KBM-7 (cell line): ENCODE measurements at regions not wholly inside any gene's neighbourhood (a gene's known extent, or its start where the extent isn't known, plus 50 kb on each side); places are given as distances from the start of the nearest gene placed in this dataset.

Source experiments
- DNase-seq: peaks from one replicate; pipeline ENCODE4 v3.0.0-alpha.2; 2015
- in situ Hi-C: fragments of 300-500 bp; cut with MboI; formaldehyde crosslinking; loops from 2 replicates; pipeline ENCODE4 v1.14.3; 2020; ENCODE audit warnings: low sequenced_read_pairs, low pct_unique_long_range_greater_than_20kb, mixed read lengths

DNA sequence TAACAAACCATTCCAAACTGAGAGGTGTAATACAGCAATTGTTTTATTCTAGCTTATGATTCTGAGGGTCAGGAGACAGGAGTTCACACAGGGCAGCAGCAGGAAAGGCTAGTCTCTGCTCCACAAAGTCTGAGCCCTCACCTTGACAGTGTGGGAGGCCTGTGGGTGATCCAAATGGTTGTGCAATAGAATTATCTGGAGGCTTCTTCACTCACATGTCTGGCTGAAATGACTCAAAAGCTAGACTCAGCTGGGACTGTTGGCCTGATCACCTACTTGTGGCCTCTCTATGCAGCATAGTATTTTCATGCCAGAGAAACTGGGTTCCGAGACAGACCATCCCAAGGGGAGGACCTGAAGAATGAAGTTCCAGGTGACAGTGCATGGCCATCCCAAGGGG, 233.9 kb upstream of the UBE2E2 start:
- in situ Hi-C loops, result no loop called here
- no peak for DNase-seq

GRCh38 chr3:22971497-22971896, 231.6 kb upstream of the UBE2E2 start:
- in situ Hi-C loops, result no loop called here
- DNase-seq, result no peak

- in situ Hi-C loops, result no loop called here
- DNase-seq, result no peak
These were observed 226.1 kb upstream of the UBE2E2 start for GRCh38 chr3:22977042-22977441.

- no peak for DNase-seq
- in situ Hi-C loops, result no loop called here
These were observed 225.4 kb upstream of the UBE2E2 start for GRCh38 chr3:22977650-22978289.

- DNase-seq, result no peak
- in situ Hi-C loops, result no loop called here
These were observed 223.5 kb upstream of the UBE2E2 start for GRCh38 chr3:22979581-22979980.

GRCh38 chr3:22980346-22980745, 222.8 kb upstream of the UBE2E2 start:
- in situ Hi-C loops, result no loop called here

DNA sequence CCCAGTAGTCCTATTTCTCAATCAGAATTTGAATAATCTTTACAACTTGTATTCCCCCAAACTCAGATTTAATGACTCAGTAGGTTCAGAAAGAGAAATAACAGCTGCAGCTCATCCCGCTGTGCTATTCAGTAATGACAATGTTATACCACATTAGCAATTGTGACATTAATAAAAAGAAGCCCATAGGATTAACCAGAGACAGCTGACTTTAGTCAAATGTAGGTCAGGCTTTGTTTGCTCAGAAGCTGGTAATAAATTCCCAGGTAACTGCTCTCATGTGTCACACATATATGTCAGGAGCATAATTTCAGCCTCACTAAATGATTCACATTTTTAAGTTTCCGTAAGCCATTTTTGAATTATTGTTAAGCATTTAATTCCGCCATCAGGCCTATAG, 222.0 kb upstream of the UBE2E2 start:
- no peak for DNase-seq
- in situ Hi-C loops, result no loop called here

More at GRCh38 chr3:22980346-22980745, 222.8 kb upstream of the UBE2E2 start:
- no peak for DNase-seq

- in situ Hi-C loops, result no loop called here
- no peak for DNase-seq
These were observed 221.3 kb upstream of the UBE2E2 start for GRCh38 chr3:22981861-22982260.

GRCh38 chr3:22982981-22983587, 220.0 kb upstream of the UBE2E2 start:
- no peak for DNase-seq
- in situ Hi-C loops, result no loop called here

- in situ Hi-C loops, result no loop called here
- DNase-seq, result no peak
These were observed 216.2 kb upstream of the UBE2E2 start for GRCh38 chr3:22986958-22987357.

DNA sequence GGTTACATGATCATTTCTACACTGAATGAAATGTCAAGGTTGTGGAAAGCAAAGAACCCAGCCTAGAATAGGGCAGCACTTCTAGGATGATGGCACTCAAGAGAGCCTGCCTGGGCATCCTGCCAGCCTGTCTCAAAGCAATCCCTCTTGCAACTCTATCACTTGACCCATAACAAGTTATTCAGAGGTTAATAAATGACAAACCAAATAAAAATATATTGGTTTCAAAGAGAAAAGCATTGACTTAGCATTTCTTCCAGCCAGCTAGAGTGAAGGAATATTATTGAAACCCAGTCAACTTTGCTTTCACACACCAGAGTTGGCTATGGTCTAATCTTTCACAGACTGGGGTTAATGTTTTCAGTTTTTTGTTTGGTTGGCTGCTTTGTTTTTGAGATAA, 214.6 kb upstream of the UBE2E2 start:
- in situ Hi-C loops, result no loop called here
- DNase-seq, result no peak

- no peak for DNase-seq
- in situ Hi-C loops, result no loop called here
These were observed 213.4 kb upstream of the UBE2E2 start for GRCh38 chr3:22989716-22990115.

- in situ Hi-C loops, result no loop called here
These were observed 212.6 kb upstream of the UBE2E2 start for GRCh38 chr3:22990291-22991200.

GRCh38 chr3:22994781-22995180, 208.3 kb upstream of the UBE2E2 start:
- in situ Hi-C loops, result no loop called here
- no peak for DNase-seq

More at GRCh38 chr3:22990291-22991200, 212.6 kb upstream of the UBE2E2 start:
- DNase-seq, result no peak

- in situ Hi-C loops, result no loop called here
- no peak for DNase-seq
These were observed 206.1 kb upstream of the UBE2E2 start for GRCh38 chr3:22996920-22997571.

DNA sequence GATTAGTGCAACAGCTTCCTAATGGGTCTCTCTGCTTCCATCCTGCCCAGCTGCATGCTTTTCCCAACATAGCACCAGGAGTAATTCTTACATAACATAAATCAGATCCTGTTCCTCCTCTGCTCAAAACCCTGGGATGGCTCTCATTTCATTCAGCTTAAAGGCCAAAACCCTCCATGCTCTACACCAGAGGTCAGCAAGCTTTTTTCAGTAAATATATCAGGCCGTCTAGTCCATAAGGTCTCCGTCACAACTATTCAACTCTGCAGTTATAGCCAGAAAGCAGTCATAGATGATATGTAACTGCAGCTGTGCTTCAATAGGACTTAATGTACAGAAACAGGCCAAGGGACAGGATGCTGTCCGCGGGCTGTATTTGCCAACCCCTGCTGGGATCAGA, 202.8 kb upstream of the UBE2E2 start:
- no peak for DNase-seq
- in situ Hi-C loops, result no loop called here

DNA sequence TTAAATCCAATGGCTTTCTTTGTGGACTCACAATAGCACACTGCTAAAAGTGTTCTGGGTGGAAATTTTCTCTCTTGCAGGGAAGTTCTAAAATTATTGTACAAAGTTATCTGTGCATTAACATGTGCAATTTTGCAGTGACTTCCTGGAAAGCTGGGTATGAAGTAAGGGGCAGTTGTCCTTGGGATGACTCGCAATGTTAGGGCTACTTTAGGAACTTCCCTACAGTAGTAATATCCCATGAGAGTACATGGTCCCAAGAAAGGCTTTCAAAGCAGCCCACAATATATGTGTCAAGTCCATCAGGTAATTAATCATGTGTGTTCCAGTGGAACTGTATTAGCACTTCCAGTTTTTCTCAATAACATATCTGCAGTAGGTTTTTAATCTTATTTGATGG, 201.0 kb upstream of the UBE2E2 start:
- in situ Hi-C loops, result no loop called here
- no peak for DNase-seq

DNA sequence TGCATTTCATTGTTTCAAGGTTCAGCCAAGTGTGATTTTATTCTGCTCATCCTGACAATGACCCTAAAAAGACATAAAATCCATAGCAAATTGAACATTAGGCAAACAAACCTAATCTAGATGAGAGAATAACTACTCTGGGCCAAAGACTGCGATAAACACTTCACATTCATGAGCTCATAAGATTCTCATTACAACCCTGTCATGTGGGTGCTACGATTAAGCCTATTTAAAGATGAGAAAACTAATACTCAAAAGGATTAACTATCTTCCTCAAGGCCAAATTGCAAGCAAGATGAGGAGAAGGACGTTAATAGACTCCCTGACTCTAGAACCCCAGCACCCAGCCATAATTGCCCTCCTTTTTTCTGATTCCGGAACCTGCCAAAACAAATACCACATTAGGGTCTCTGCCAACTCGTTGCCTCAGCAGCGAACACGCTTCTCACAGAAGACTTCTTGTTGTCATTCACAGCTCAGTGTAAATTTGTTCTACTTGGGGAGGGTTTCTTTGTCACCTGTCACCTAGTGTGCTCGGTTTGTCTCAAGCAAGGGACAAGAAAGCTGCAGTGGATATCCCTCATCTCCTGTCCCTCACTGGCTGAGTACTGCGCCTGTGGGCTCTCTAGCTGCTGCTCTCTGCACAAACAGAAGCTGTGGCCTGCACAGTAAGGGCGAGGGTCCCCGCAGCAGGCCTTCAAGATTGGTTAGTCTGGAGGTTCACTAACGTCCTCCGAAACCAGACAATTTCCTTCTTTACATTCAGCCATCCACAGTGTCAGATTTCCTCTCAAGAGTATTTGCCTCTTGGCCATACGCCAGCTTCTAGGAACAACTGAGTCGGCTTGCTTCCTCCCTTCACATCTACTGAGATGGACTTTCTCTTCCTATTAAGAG, 200.0 kb upstream of the UBE2E2 start:
- DNase-seq, result peak; percentile 4
- in situ Hi-C loops, result no loop called here

DNA sequence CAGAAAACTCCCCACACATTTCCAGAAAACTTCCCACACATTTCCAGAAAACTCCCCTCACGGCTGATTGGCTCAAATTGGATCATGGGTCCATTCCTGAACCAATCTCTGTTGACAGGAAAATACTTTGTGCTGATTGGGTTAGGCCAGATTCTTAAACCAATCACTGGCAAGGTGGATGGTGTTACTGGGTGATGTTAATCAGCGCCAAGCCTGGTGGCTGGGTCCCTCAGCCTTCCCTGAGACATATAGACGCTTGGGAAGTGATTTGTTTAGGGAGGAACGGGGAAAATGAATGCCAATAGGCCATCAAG, 199.4 kb upstream of the UBE2E2 start:
- in situ Hi-C loops, result no loop called here
- no peak for DNase-seq
